Tibial artery (tissue), 4 donors: ENCODE measurements at regions not wholly inside any gene's neighbourhood (a gene's known extent, or its start where the extent isn't known, plus 50 kb on each side); places are given as distances from the start of the nearest gene placed in this dataset.
"Not testable (repeated sequence)": the region's sequence is repeated elsewhere in the genome, so short reads cannot be mapped to it uniquely, and the experiment has no call there.

Source experiments
- DNase-seq, 2 donors: peaks; one replicate each; pipeline ENCODE4 v3.0.0-alpha.2; 2019
- H3K27ac ChIP-seq, 2 donors: fragments of 200-600 bp; sonication (generic) in 1 of 2; 1 replicate in 1 of 2; 2 replicates in 1 of 2; pipeline ENCODE4 v1.5.1; 2018 to 2019; ENCODE audit warnings: mild to moderate bottlenecking in 1 of 2
- H3K27me3 ChIP-seq, 2 donors: fragments of 200-600 bp; sonication (generic) in 1 of 2; one replicate each; pipeline versions ENCODE4 v1.5.1 to v1.6.0; 2016 to 2019
- H3K36me3 ChIP-seq, 3 donors: fragments of 200-600 bp; sonication (generic) in 2 of 3; one replicate each; pipeline ENCODE4 v1.5.1; 2016 to 2019; ENCODE audit warnings: mild to moderate bottlenecking in 2 of 3
- H3K4me1 ChIP-seq, 4 donors: fragments of 200-600 bp; sonication (generic) in 2 of 4; 1 replicate in 3 of 4; 2 replicates in 1 of 4; pipeline ENCODE4 v1.5.1; 2016 to 2019
- H3K4me3 ChIP-seq, 2 donors: fragments of 200-600 bp; sonication (generic) in 1 of 2; 1 replicate in 1 of 2; 2 replicates in 1 of 2; pipeline ENCODE4 v1.5.1; 2018 to 2019; ENCODE audit warnings: mild to moderate bottlenecking in 2 of 2
- H3K9me3 ChIP-seq, 3 donors: fragments of 200-600 bp; sonication (generic) in 1 of 3; one replicate each; pipeline ENCODE4 v1.5.1; 2016 to 2019
- intact Hi-C: fragments of 100-400 bp; cut with DNase I; formaldehyde crosslinking; loops from one replicate; pipeline ENCODE4 v1.15.0; 2023; ENCODE audit warnings: low total_unique reads
- TF ChIP-seq, protein P1 (sequence below), 2 experiments: fragments of 200-600 bp in 1 of 2; fragments of 450-650 bp in 1 of 2; IDR thresholded peaks; one replicate each; pipeline ENCODE4 v1.5.1; 2017 to 2019; ENCODE audit warnings: antibody characterized with exemption in 2 of 2, mild to moderate bottlenecking in 1 of 2, moderate library complexity in 1 of 2

GRCh38 chr17:14432079-14432478 lies 131.2 kb downstream of the HS3ST3B1 start:
- Histone ChIP-seq H3K36me3 (no peaks in the 10 kb centered on the region), H3K9me3 (no peaks in the 10 kb centered on the region), H3K4me1 (no peaks in the 10 kb centered on the region), H3K4me3 (no peak overlapping the region), H3K27me3 (no peaks in the 10 kb centered on the region), H3K27ac (no peak overlapping the region)
- intact Hi-C loops = no loop called here
- DNase-seq = no peak
- TF ChIP-seq, protein P1, sequence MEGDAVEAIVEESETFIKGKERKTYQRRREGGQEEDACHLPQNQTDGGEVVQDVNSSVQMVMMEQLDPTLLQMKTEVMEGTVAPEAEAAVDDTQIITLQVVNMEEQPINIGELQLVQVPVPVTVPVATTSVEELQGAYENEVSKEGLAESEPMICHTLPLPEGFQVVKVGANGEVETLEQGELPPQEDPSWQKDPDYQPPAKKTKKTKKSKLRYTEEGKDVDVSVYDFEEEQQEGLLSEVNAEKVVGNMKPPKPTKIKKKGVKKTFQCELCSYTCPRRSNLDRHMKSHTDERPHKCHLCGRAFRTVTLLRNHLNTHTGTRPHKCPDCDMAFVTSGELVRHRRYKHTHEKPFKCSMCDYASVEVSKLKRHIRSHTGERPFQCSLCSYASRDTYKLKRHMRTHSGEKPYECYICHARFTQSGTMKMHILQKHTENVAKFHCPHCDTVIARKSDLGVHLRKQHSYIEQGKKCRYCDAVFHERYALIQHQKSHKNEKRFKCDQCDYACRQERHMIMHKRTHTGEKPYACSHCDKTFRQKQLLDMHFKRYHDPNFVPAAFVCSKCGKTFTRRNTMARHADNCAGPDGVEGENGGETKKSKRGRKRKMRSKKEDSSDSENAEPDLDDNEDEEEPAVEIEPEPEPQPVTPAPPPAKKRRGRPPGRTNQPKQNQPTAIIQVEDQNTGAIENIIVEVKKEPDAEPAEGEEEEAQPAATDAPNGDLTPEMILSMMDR (IDR thresholded peaks at IDR 0.05) = no peak

DNA sequence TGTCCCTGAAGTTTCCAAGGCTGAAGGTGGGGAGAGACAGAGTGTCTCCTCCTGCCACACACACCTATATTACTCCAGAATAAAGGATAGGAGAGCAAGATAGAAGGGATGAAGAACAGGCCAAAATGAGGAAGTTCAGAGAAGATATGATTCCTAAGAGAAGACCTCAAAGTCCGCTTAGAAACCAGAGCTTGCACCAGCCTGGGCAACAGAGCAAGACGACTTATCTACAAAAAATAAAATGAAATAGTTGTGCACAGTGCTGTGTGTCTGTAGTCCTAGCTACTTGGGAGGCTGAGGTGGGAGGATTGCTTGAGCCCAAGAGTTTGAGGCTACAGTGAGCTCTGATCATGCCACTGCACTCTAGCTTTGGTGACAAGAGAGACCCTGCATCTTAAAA lies 128.2 kb downstream of the HS3ST3B1 start:
- no peaks in the 10 kb centered on the region for H3K27me3 ChIP-seq
- H3K4me1 ChIP-seq = no peaks in the 10 kb centered on the region
- no peak overlapping the region for H3K27ac ChIP-seq
- H3K9me3 ChIP-seq = no peaks in the 10 kb centered on the region
- H3K36me3 ChIP-seq = no peaks in the 10 kb centered on the region
- intact Hi-C loops = no loop called here
- H3K4me3 ChIP-seq = no peak overlapping the region
- DNase-seq = no peak
- TF ChIP-seq, protein P1 (IDR thresholded peaks at IDR 0.05) = no peak

DNA sequence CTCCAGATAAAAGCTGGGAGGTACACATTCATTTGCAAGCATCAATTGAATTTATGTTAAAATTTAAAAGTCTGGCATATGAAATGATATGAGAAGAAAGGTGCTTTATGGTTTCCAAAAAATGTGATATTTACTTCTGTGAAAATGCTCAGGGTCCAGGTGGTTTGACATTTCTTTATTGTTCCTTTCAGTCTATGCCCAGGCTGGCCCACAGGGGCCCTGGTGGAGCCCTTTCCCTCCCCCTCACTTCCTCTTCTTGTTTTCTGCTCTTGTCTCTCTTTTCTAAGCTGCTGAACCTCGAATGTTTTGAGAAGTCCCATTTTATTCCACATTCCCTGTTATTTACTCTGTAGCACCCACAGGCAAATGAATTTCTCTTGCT lies 127.8 kb downstream of the HS3ST3B1 start:
- H3K27me3 ChIP-seq = no peaks in the 10 kb centered on the region
- no peaks in the 10 kb centered on the region for H3K36me3 ChIP-seq
- intact Hi-C loops = no loop called here
- H3K9me3 ChIP-seq = no peaks in the 10 kb centered on the region
- no peak overlapping the region for H3K4me3 ChIP-seq
- H3K4me1 ChIP-seq = no peaks in the 10 kb centered on the region
- TF ChIP-seq, protein P1 (IDR thresholded peaks at IDR 0.05) = no peak
- no peak for DNase-seq
- no peak overlapping the region for H3K27ac ChIP-seq

DNA sequence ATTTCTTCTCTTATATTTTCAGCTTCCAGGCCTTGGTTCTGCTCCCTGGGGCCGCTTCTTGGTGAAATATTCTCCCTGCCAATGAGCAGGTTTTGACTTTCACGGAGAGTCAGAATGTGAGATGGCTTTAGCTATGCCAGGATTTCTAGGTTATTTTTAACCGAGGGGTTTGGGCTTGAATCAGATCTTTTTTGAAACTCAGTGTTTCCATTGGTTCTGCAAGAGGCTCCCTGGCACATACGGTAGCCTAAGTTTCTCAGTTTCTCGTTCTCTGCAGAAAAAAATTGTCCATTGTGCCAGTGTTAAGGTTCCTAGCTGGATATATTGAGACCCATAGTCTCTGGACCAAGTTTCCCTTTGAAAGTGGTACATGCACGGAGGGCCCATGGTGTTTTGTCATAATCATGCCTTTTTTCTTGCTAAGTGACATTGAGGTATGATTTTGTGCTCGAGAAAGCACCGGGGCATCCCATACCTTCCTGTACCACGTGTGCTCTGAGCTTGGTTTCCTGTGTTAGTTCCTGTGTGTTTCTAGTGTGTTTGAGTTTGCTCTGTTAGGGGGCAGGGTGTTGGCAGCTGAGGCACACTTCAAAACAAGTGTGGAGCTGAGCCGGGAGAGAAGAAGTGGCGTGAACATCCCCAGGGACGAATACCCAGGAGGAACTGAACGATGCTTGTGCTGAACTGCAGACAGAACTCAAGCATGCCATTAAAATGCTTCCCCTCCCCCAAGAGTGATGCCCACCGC lies 127.2 kb downstream of the HS3ST3B1 start:
- Histone ChIP-seq H3K27me3 (no peaks in the 10 kb centered on the region), H3K4me1 (no peaks in the 10 kb centered on the region), H3K36me3 (no peaks in the 10 kb centered on the region), H3K27ac (no peak overlapping the region), H3K4me3 (no peak overlapping the region), H3K9me3 (no peaks in the 10 kb centered on the region)
- intact Hi-C loops = no loop called here
- TF ChIP-seq, protein P1 (IDR thresholded peaks at IDR 0.05) = no peak
- DNase-seq = no peak

DNA sequence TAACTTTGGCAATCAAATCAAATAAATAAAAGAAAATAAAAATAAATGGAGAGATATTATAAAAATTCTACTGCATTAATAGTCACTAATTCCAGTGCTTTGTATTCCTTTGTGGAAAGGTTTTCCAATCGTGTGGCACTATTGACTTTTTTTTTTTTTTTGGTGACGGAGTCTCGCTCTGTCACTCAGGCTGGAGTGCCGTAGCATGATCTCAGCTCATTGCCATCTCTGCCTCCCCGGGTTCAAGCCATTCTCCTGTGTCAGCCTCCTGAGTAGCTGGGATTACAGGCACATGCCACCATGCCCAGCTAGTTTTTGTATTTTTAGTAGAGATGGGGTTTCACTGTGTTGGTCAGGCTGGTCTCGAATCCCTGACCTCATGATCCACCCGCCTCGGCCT lies 122.3 kb downstream of the HS3ST3B1 start:
- DNase-seq, intact Hi-C loops, H3K4me1 ChIP-seq, H3K9me3 ChIP-seq, H3K36me3 ChIP-seq, H3K27me3 ChIP-seq, H3K27ac ChIP-seq, H3K4me3 ChIP-seq: not testable (repeated sequence)

DNA sequence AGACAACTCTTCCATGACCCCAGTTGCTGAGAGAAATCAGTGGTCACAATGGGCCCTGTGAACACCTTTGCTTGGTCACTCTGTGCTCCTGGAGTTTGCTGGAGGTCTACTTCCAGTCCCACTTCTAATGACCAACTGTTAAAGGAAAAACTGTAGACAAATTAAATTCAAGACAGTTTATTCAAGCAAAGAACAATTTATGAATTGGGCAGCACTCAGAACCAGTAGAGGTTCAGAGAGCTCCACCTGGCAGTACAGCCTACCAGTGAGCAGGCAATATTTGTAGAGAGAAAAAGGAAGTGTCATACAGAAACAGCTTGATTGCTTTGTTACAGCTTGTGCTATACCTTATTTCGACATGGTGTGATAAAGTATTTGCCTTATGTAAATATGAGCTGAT lies 116.5 kb downstream of the HS3ST3B1 start:
- no peaks in the 10 kb centered on the region for H3K4me1 ChIP-seq
- no peak for DNase-seq
- intact Hi-C loops = no loop called here
- no peak overlapping the region for H3K27ac ChIP-seq
- TF ChIP-seq, protein P1 (IDR thresholded peaks at IDR 0.05) = no peak
- no peaks in the 10 kb centered on the region for H3K9me3 ChIP-seq
- H3K4me3 ChIP-seq = no peak overlapping the region
- no peaks in the 10 kb centered on the region for H3K27me3 ChIP-seq
- H3K36me3 ChIP-seq = no peaks in the 10 kb centered on the region
